Muscle of leg (tissue), 3 donors: ENCODE measurements at regions not wholly inside any gene's neighbourhood (a gene's known extent, or its start where the extent isn't known, plus 50 kb on each side); places are given as distances from the start of the nearest gene placed in this dataset.
A peak's percentile ranks its signal among the peaks of the same experiment; 100 is the strongest.
"Not testable (repeated sequence)": the region's sequence is repeated elsewhere in the genome, so short reads cannot be mapped to it uniquely, and the experiment has no call there.

ENCODE experiments used
- DNase-seq: peaks from one replicate; pipeline ENCODE4 v3.0.0; 2013
- H3K27ac ChIP-seq: one replicate; pipeline ENCODE4 v1.5.1; 2013; ENCODE audit warnings: mild to moderate bottlenecking, low read length, control low read depth
- H3K27me3 ChIP-seq: one replicate; pipeline ENCODE4 v1.6.1; 2013; ENCODE audit warnings: low read length; ENCODE audit not compliant: control insufficient read depth, insufficient read depth
- H3K36me3 ChIP-seq: one replicate; pipeline ENCODE4 v1.6.1; 2013; ENCODE audit warnings: low read length; ENCODE audit not compliant: control insufficient read depth, insufficient read depth
- H3K4me1 ChIP-seq: one replicate; pipeline ENCODE4 v1.6.1; 2013; ENCODE audit warnings: low read length; ENCODE audit not compliant: control insufficient read depth, insufficient read depth
- H3K4me3 ChIP-seq: one replicate; pipeline ENCODE4 v1.5.1; 2013; ENCODE audit warnings: low read length, control low read depth
- H3K9me3 ChIP-seq: replicated peaks from 2 replicates; pipeline ENCODE4 v1.6.1; 2013; ENCODE audit warnings: low read depth, low read length; ENCODE audit not compliant: control insufficient read depth
- WGBS: methylation state at CpG from one replicate; pipeline ENCODE4 v1.1.5; 2013; ENCODE audit warnings: missing lambda C conversion rate; ENCODE audit not compliant: insufficient coverage; 5-methylcytosine and 5-hydroxymethylcytosine counted together

- Histone ChIP-seq H3K36me3 (no peaks in the 10 kb centered on the region), H3K4me1 (no peaks in the 10 kb centered on the region), H3K27ac (no peak overlapping the region), H3K9me3 (no peaks in the 10 kb centered on the region), H3K27me3 (no peaks in the 10 kb centered on the region), H3K4me3 (no peak overlapping the region)
- no peak for DNase-seq
- no CpG with 5 or more reads among the region's 3 CpGs for WGBS
Measured at GRCh38 chr13:81207636-81208035, 866.7 kb upstream of the SPRY2 start.

GRCh38 chr13:81207231-81207630 is 866.3 kb upstream of the SPRY2 start:
- H3K27me3 ChIP-seq, result no peaks in the 10 kb centered on the region
- no peaks in the 10 kb centered on the region for H3K36me3 ChIP-seq
- no peak for DNase-seq
- H3K27ac ChIP-seq, result no peak overlapping the region
- no peaks in the 10 kb centered on the region for H3K4me1 ChIP-seq
- H3K9me3 ChIP-seq, result no peaks in the 10 kb centered on the region
- H3K4me3 ChIP-seq, result no peak overlapping the region

- H3K9me3 ChIP-seq, result no peaks in the 10 kb centered on the region
- no peak overlapping the region for H3K4me3 ChIP-seq
- no peaks in the 10 kb centered on the region for H3K4me1 ChIP-seq
- no peaks in the 10 kb centered on the region for H3K36me3 ChIP-seq
- no peak overlapping the region for H3K27ac ChIP-seq
- DNase-seq, result no peak
- WGBS, result no CpG with 5 or more reads among the region's 1 CpG
- no peaks in the 10 kb centered on the region for H3K27me3 ChIP-seq
Measured at GRCh38 chr13:81203783-81204182, 862.9 kb upstream of the SPRY2 start.

GRCh38 chr13:81199956-81200355 is 859.0 kb upstream of the SPRY2 start:
- WGBS, result no CpG with 5 or more reads among the region's 4 CpGs
- Histone ChIP-seq H3K27ac (no peak overlapping the region), H3K36me3 (no peaks in the 10 kb centered on the region), H3K4me3 (no peak overlapping the region), H3K4me1 (no peaks in the 10 kb centered on the region), H3K27me3 (no peaks in the 10 kb centered on the region), H3K9me3 (no peaks in the 10 kb centered on the region)
- DNase-seq, result peak; percentile 54

GRCh38 chr13:81197966-81198365 is 857.0 kb upstream of the SPRY2 start:
- no CpG with 5 or more reads among the region's 3 CpGs for WGBS
- H3K4me3 ChIP-seq, result no peak overlapping the region

GRCh38 chr13:81197483-81197882 is 856.6 kb upstream of the SPRY2 start:
- no peak overlapping the region for H3K27ac ChIP-seq
- H3K4me1 ChIP-seq, result no peaks in the 10 kb centered on the region
- no CpG with 5 or more reads among the region's 1 CpG for WGBS
- no peak overlapping the region for H3K4me3 ChIP-seq
- no peaks in the 10 kb centered on the region for H3K36me3 ChIP-seq
- no peaks in the 10 kb centered on the region for H3K27me3 ChIP-seq
- DNase-seq, result no peak
- H3K9me3 ChIP-seq, result no peaks in the 10 kb centered on the region

More at GRCh38 chr13:81197966-81198365, 857.0 kb upstream of the SPRY2 start:
- Histone ChIP-seq H3K36me3 (no peaks in the 10 kb centered on the region), H3K27me3 (no peaks in the 10 kb centered on the region), H3K4me1 (no peaks in the 10 kb centered on the region), H3K27ac (no peak overlapping the region), H3K9me3 (no peaks in the 10 kb centered on the region)
- DNase-seq, result no peak

- H3K27me3 ChIP-seq, result no peaks in the 10 kb centered on the region
- no peak overlapping the region for H3K4me3 ChIP-seq
- no peak overlapping the region for H3K27ac ChIP-seq
- H3K4me1 ChIP-seq, result no peaks in the 10 kb centered on the region
- no peaks in the 10 kb centered on the region for H3K36me3 ChIP-seq
- no peak for DNase-seq
- H3K9me3 ChIP-seq, result no peaks in the 10 kb centered on the region
Measured at GRCh38 chr13:81194362-81194761, 853.4 kb upstream of the SPRY2 start.

GRCh38 chr13:81184556-81185265 is 843.8 kb upstream of the SPRY2 start:
- Histone ChIP-seq H3K4me3 (no peak overlapping the region), H3K27ac (no peak overlapping the region), H3K9me3 (no peaks in the 10 kb centered on the region), H3K27me3 (no peaks in the 10 kb centered on the region), H3K4me1 (no peaks in the 10 kb centered on the region), H3K36me3 (no peaks in the 10 kb centered on the region)
- WGBS, result no CpG with 5 or more reads among the region's 3 CpGs
- DNase-seq, result no peak

- Histone ChIP-seq H3K27me3 (no peaks in the 10 kb centered on the region), H3K36me3 (no peaks in the 10 kb centered on the region), H3K27ac (no peak overlapping the region), H3K4me3 (no peak overlapping the region), H3K9me3 (no peaks in the 10 kb centered on the region), H3K4me1 (no peaks in the 10 kb centered on the region)
- no peak for DNase-seq
- WGBS, result 100% methylated on average over 1 of the region's 3 CpGs
Measured at GRCh38 chr13:81172603-81173002, 831.7 kb upstream of the SPRY2 start.

- DNase-seq, result peak; percentile 43
- no peaks in the 10 kb centered on the region for H3K36me3 ChIP-seq
- H3K27me3 ChIP-seq, result no peaks in the 10 kb centered on the region
- WGBS, result 0% methylated on average over 1 of the region's 3 CpGs
- no peaks in the 10 kb centered on the region for H3K9me3 ChIP-seq
- no peaks in the 10 kb centered on the region for H3K4me1 ChIP-seq
- H3K4me3 ChIP-seq, result no peak overlapping the region
- no peak overlapping the region for H3K27ac ChIP-seq
Measured at GRCh38 chr13:81171065-81171647, 830.2 kb upstream of the SPRY2 start.

- not testable (repeated sequence) for H3K27ac ChIP-seq, H3K36me3 ChIP-seq, H3K4me1 ChIP-seq, H3K4me3 ChIP-seq, H3K9me3 ChIP-seq, H3K27me3 ChIP-seq, DNase-seq
- 80% methylated on average over 1 of the region's 1 CpG for WGBS
Measured at GRCh38 chr13:81163823-81164222, 822.9 kb upstream of the SPRY2 start.
